Glomerular visceral epithelial cell (primary cell): ENCODE measurements at regions not wholly inside any gene's neighbourhood (a gene's known extent, or its start where the extent isn't known, plus 50 kb on each side); places are given as distances from the start of the nearest gene placed in this dataset.
A peak's percentile ranks its signal among the peaks of the same experiment; 100 is the strongest.

Experiments
- DNase-seq: peaks from one replicate; pipeline ENCODE4 v3.0.0-alpha.2; 2016; ENCODE audit errors: extremely low spot score

DNA sequence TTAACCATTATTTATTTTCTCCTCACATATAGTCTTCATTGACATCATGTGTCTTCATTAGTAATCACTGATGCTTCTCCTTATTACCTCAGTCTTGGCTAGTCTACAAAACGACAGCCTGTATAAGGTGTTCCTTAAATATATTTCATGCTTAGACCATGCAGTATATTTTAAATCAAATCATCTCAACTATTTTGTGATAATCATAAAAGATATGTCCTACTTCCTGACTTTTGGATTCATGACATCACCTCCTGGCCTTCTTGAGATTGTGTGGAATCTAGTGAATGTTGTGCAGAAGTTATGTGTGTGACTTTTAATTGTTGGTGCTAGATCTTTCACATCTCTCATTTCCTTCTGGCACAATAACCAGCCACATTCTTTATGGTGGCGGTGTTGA is 1339.3 kb upstream of the C9orf72 start:
- DNase-seq = no peak

DNA sequence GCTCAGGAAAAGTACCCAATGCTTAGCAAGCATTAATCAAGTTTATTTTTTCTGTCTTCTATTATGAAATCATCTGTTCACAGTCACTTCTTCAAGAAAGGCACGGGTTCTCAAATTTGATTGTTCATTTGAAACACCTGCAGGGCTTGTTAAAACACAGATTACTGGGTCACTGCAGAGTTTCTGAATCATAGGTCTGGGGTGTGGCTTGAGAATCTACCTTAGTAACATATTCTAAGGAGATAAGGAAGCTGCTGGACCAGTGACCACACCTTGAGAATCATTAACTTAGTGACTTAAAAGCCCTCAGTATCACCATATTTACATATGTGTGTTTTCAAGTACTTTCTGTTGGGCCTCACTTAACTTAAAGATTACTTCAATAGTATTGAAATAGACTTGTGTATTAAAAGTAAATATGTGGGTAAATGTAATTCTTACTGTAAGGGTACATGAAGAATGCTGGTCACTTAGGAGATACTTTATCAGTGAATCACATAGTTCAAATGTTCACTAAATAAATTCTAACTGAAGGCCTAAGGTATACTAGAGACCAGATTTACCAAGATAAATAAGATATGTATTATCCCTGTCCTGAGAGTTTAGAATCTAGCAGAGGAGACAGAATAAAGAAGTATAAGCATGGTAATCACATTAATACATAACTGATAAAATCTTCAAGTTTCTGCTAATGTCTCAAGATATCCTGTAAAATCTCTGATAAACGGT is 1342.1 kb upstream of the C9orf72 start:
- DNase-seq = peak; percentile 72

DNA sequence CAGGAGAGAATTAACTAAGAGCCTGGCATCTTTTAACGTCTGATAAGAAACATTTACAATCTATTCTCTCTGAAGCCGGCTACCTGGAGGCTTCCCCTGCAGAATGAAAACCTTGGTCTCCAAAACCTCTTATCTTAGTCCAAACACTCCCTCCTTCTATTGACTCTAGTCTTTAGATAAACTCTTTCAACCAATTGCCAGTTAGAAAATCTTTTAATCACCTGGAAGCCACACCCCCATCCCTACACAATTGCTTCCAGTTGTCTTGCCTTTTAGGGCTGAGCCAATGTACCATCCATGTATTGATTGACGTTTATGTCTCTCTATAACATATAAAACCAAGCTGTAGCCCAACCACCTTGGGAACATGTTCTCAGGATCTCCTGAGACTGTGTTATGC is 1343.1 kb upstream of the C9orf72 start:
- no peak for DNase-seq

DNA sequence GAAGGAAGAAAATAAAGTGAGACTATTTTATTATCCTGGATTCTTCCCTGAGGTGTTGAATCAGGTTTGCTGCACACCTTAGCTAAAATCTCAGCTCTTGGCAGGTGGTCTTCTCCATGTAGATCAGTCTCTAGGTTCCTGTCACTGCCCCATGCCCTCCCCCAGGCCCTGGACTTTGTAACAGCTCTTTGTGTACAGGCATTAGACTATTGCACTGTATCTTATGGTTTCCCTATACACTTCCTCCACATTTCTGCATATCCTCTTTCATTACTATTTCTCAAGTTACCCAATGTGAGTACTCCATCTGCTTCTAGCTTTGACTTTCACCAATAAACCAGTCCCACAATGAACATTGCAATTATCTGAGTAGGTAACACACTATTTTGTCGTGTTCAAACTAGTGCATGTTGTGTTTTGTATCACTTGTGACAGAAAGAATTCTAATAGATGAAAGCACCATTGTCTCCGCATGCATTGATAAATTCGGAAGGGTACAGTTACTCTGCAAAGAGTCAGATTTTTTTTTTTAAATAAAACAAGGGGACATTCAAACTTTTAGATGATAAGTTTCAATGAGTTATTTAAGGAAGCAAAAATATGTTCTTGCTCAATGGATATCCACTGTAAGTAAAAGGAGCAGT is 1348.7 kb upstream of the C9orf72 start:
- DNase-seq = no peak

- no peak for DNase-seq
These were observed 1349.6 kb upstream of the C9orf72 start for GRCh38 chr9:28922891-28923290.

- DNase-seq = no peak
These were observed 1350.1 kb upstream of the C9orf72 start for GRCh38 chr9:28923351-28923750.

GRCh38 chr9:28925157-28925556 is 1351.9 kb upstream of the C9orf72 start:
- DNase-seq = no peak

DNA sequence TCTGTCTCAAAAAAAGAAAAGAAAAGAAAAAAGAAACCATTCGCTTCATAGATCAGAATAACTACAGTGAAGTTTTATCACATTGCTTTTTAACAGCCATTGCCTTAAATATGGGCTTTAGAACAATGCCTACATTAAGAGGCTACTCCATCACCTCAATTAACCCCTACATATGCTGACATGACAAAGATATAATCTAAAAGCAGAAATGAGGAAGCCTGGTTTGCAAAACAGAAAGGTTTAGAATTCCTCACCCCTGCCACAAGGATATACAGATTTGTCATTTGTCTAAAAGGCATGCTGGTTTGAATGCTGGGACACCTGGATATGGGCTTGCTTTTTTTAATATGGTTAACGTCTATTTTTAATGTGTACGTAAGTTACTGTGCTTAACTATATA is 1353.0 kb upstream of the C9orf72 start:
- DNase-seq = no peak

GRCh38 chr9:28927691-28928090 is 1354.4 kb upstream of the C9orf72 start:
- DNase-seq = no peak

DNA sequence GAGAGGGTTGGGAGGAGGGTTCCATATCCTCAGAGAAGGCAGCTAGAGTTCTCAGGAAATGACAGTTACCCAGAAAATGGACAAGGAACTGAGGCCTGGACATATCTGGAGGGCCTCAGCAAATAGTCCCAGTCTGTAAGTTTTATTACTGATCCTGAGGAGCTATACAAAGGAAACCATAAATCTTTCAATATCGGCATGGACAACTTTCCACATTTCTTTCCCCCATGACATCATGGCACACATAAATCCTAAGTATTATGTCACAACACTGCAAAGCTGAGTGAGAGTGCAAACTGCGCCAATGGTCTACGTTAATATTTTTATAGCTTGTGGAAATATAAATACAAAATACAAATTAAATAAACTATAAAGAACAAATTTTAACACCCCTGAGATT is 1356.2 kb upstream of the C9orf72 start:
- DNase-seq = no peak

DNA sequence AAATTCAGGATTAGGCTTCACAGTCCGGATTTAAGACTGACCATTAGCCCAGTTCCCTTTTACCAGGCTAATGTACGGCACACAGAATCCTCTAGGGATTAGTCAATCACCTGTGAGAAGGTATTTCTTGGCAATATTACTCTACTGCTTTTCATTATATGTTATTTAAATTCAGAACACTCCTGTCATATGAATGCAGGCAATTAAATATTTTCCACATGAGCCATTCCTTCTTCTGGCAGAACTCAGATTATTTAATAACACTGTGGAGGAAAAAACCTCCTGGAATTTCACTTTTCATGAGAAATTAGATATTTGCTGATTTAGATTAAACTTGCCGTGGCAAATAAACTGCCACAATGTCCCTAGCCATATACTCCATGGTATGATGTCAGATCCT is 1357.5 kb upstream of the C9orf72 start:
- DNase-seq = no peak

GRCh38 chr9:28934111-28934510 is 1360.8 kb upstream of the C9orf72 start:
- DNase-seq = no peak

DNA sequence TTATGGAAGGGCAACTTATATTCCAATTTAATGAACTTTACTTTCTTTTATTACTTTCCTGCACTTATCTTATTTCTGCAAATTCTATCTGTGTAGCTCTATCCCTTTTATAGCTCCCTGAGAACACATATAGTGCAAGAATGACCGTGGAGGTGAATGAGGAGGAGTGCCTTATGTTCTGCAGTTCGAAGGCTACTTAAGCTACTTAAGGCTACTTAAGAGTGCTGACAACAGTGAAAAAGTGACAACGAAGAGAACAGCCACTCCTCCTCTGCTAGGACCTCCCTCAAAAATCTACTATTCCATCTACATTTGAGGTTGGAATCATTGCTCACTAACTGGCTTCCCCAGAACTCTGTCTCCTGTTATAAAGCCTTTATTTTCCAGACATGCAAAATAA is 1365.7 kb upstream of the C9orf72 start:
- DNase-seq = no peak

GRCh38 chr9:28941856-28942255 is 1368.6 kb upstream of the C9orf72 start:
- DNase-seq = no peak

GRCh38 chr9:28942941-28943340 is 1369.7 kb upstream of the C9orf72 start:
- no peak for DNase-seq

GRCh38 chr9:28946648-28947047 is 1373.4 kb upstream of the C9orf72 start:
- DNase-seq = no peak

- DNase-seq = no peak
These were observed 1378.7 kb upstream of the C9orf72 start for GRCh38 chr9:28951945-28952344.

GRCh38 chr9:28956116-28956880 is 1383.0 kb upstream of the C9orf72 start:
- DNase-seq = peak; percentile 54

DNA sequence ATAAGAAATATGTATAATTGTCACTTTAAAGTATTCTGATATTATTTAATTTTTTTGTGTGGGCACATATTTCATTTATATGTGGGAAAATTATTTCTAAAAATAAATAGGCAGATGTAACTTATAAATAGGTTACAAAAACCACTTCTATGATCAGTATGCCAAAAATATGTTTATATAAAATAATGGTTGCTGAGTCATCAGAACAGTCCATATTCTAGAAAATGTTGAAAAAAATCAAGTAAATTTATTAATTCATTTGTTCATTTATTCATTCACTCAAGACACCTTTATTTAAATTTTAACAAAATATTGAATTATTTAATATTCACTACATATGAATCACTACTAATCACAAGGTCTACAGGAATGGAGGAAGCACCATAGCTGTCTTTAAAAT is 1387.3 kb upstream of the C9orf72 start:
- DNase-seq = no peak

DNA sequence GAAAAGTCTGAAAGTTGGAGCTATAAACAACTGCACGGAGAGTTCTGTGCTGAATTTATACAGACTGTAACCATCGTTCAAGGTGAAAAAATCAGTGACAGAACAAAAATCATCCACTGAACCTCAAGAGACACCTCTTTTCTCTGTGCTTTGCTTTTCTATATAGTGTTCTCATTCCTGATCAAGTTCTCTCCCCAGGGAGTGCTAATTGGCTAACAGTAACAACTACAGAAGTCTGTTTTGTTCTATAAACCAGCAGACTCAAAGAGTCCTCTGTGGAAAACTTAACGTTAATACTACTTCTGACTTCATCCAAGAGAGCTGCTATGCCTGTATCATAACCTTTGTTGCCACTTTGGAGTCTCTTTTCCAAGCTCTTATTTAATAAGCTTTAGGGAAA is 1388.3 kb upstream of the C9orf72 start:
- DNase-seq = no peak

- DNase-seq = no peak
These were observed 1393.9 kb upstream of the C9orf72 start for GRCh38 chr9:28967226-28967625.

DNA sequence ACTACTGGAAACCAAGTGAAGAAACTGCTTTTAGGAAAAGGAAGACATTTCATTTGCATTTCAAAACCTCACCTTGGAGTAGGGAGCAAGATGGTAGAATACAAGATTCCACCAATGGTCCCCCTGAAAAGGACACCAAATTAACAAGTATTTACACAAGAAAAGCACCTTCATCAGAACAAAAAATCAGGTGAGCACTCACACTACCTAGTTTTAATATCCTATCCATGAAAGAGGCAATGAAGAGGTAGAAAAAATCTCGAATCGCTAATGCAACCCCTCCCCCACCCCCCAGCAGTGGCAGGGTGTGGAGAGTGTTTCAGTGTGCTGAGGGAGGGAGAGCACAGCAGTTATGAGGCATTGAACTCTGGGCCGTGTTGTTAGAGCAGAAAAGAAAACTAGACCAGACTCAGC is 1397.0 kb upstream of the C9orf72 start:
- DNase-seq = no peak

- no peak for DNase-seq
These were observed 1398.6 kb upstream of the C9orf72 start for GRCh38 chr9:28971881-28972280.
